ENCODE measurements at regions not wholly inside any gene's neighbourhood (a gene's known extent, or its start where the extent isn't known, plus 50 kb on each side); places are given as distances from the start of the nearest gene placed in this dataset.

- H3K27me3 ChIP-seq: no peaks in the 10 kb centered on the region
- H3K4me3 ChIP-seq: no peak overlapping the region
- no peaks in the 10 kb centered on the region for H3K36me3 ChIP-seq
- H3K4me1 ChIP-seq: no peaks in the 10 kb centered on the region
- H3K9me3 ChIP-seq: no peaks in the 10 kb centered on the region
- H3K27ac ChIP-seq: no peak overlapping the region
- no peak for DNase-seq (ENCODE audit: low spot score)
- no peak for TF ChIP-seq CTCF (IDR thresholded peaks at IDR 0.05)
Observed at GRCh38 chr2:198957181-198957580, 500.6 kb downstream of the SATB2 start.

- no peaks in the 10 kb centered on the region for H3K36me3 ChIP-seq
- no peaks in the 10 kb centered on the region for H3K9me3 ChIP-seq
- H3K27me3 ChIP-seq: no peaks in the 10 kb centered on the region
- DNase-seq (ENCODE audit: low spot score): no peak
- no peak for TF ChIP-seq CTCF (IDR thresholded peaks at IDR 0.05)
- no peaks in the 10 kb centered on the region for H3K4me1 ChIP-seq
- no peak overlapping the region for H3K27ac ChIP-seq
- no peak overlapping the region for H3K4me3 ChIP-seq
Observed at GRCh38 chr2:198953328-198953727, 504.4 kb downstream of the SATB2 start.

GRCh38 chr2:198950803-198951202 lies 506.9 kb downstream of the SATB2 start:
- Histone ChIP-seq H3K36me3 (no peaks in the 10 kb centered on the region), H3K4me1 (no peaks in the 10 kb centered on the region), H3K27me3 (no peaks in the 10 kb centered on the region), H3K9me3 (no peaks in the 10 kb centered on the region), H3K27ac (no peak overlapping the region), H3K4me3 (no peak overlapping the region)
- TF ChIP-seq CTCF (IDR thresholded peaks at IDR 0.05): no peak
- no peak for DNase-seq (ENCODE audit: low spot score)

GRCh38 chr2:198945496-198945895 lies 512.2 kb downstream of the SATB2 start:
- H3K27ac ChIP-seq: no peak overlapping the region
- H3K36me3 ChIP-seq: no peaks in the 10 kb centered on the region
- H3K4me1 ChIP-seq: no peaks in the 10 kb centered on the region
- DNase-seq (ENCODE audit: low spot score): no peak
- H3K27me3 ChIP-seq: no peaks in the 10 kb centered on the region
- H3K4me3 ChIP-seq: no peak overlapping the region
- no peak for TF ChIP-seq CTCF (IDR thresholded peaks at IDR 0.05)
- no peaks in the 10 kb centered on the region for H3K9me3 ChIP-seq

GRCh38 chr2:198930170-198930569 lies 527.6 kb downstream of the SATB2 start:
- H3K27ac ChIP-seq: no peak overlapping the region
- no peak overlapping the region for H3K4me3 ChIP-seq
- no peaks in the 10 kb centered on the region for H3K36me3 ChIP-seq
- H3K27me3 ChIP-seq: no peaks in the 10 kb centered on the region
- H3K4me1 ChIP-seq: no peaks in the 10 kb centered on the region
- DNase-seq (ENCODE audit: low spot score): no peak
- H3K9me3 ChIP-seq: peaks cover 0 to 8% of the 10 kb centered on the region in 2 donors
- TF ChIP-seq CTCF (IDR thresholded peaks at IDR 0.05): no peak

GRCh38 chr2:198928026-198928425 lies 529.7 kb downstream of the SATB2 start:
- no peak overlapping the region for H3K4me3 ChIP-seq
- no peaks in the 10 kb centered on the region for H3K27me3 ChIP-seq
- no peak overlapping the region for H3K27ac ChIP-seq
- no peak for TF ChIP-seq CTCF (IDR thresholded peaks at IDR 0.05)
- H3K4me1 ChIP-seq: no peaks in the 10 kb centered on the region
- DNase-seq (ENCODE audit: low spot score): no peak
- H3K9me3 ChIP-seq: peaks cover 0 to 2% of the 10 kb centered on the region in 2 donors
- H3K36me3 ChIP-seq: no peaks in the 10 kb centered on the region

Measured in right atrium auricular region (tissue), 2 donors.